Dendritic cell treated with granulocyte-macrophage colony-stimulating factor and Interleukin-4, amounts not matched to agents 40 ng/mL and 50 ng/mL, for 4 days (primary cell): ENCODE measurements at regions not wholly inside any gene's neighbourhood (a gene's known extent, or its start where the extent isn't known, plus 50 kb on each side); places are given as distances from the start of the nearest gene placed in this dataset.
"Not testable (repeated sequence)": the region's sequence is repeated elsewhere in the genome, so short reads cannot be mapped to it uniquely, and the experiment has no call there.

ENCODE experiments used
- H3K27ac Mint-ChIP-seq: one replicate; pipeline ENCODE4 v1.8.0; 2022; ENCODE audit warnings: mild to moderate bottlenecking, mixed read lengths
- H3K27me3 Mint-ChIP-seq: one replicate; pipeline ENCODE4 v1.8.0; 2022; ENCODE audit warnings: mild to moderate bottlenecking, mixed read lengths
- H3K36me3 Mint-ChIP-seq: one replicate; pipeline ENCODE4 v1.8.0; 2022; ENCODE audit warnings: low read depth, mixed read lengths
- H3K4me1 Mint-ChIP-seq: one replicate; pipeline ENCODE4 v1.8.0; 2022; ENCODE audit warnings: low read depth, mixed read lengths
- H3K4me3 Mint-ChIP-seq: one replicate; pipeline ENCODE4 v1.8.0; 2022; ENCODE audit warnings: mild to moderate bottlenecking, moderate library complexity, mixed read lengths
- H3K9me3 Mint-ChIP-seq: one replicate; pipeline ENCODE4 v1.8.0; 2022; ENCODE audit warnings: mixed read lengths
- intact Hi-C: fragments of 100-400 bp; cut with micrococcal nuclease; formaldehyde crosslinking; loops from one replicate; pipeline ENCODE4 v1.15.0; 2022

- intact Hi-C loops = no loop called here
- Mint-ChIP-seq H3K4me1 (no peaks in the 10 kb centered on the region), H3K27ac (no peak overlapping the region), H3K36me3 (no peaks in the 10 kb centered on the region), H3K27me3 (no peaks in the 10 kb centered on the region), H3K4me3 (no peak overlapping the region), H3K9me3 (peaks cover 26% of the 10 kb centered on the region)
These were observed 1107.1 kb upstream of the EPHA6 start for GRCh38 chr3:95707268-95707667.

GRCh38 chr3:95710684-95711083 lies 1103.7 kb upstream of the EPHA6 start:
- Mint-ChIP-seq H3K27ac (no peak overlapping the region), H3K4me1 (no peaks in the 10 kb centered on the region), H3K9me3 (peaks cover 10% of the 10 kb centered on the region), H3K36me3 (no peaks in the 10 kb centered on the region), H3K4me3 (no peak overlapping the region), H3K27me3 (no peaks in the 10 kb centered on the region)
- intact Hi-C loops = no loop called here

DNA sequence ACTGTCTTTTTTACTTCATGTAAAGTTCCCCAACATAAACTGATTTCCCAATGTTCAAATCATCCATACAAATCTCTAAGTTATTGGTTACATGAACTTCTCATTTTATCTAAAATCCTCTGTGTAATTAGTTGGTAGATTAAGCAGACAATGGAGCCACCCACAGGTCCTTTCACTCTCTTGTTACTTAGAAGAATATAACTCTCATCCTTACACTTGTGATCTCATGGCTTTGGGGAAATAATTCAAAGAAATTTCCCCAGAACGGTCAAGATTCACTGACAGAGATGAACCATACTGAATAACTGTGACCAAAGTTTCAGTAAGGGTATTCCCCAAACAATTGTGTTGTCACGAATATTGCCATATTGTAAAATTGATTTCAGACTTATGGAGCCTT lies 1102.6 kb upstream of the EPHA6 start:
- H3K4me1 Mint-ChIP-seq = no peaks in the 10 kb centered on the region
- H3K36me3 Mint-ChIP-seq = no peaks in the 10 kb centered on the region
- peaks cover 10% of the 10 kb centered on the region for H3K9me3 Mint-ChIP-seq
- H3K27me3 Mint-ChIP-seq = no peaks in the 10 kb centered on the region
- no peak overlapping the region for H3K4me3 Mint-ChIP-seq
- no peak overlapping the region for H3K27ac Mint-ChIP-seq
- intact Hi-C loops = no loop called here

GRCh38 chr3:95715128-95715527 lies 1099.3 kb upstream of the EPHA6 start:
- Mint-ChIP-seq H3K4me3 (no peak overlapping the region), H3K4me1 (no peaks in the 10 kb centered on the region)

GRCh38 chr3:95717048-95717447 lies 1097.3 kb upstream of the EPHA6 start:
- H3K9me3 Mint-ChIP-seq = no peaks in the 10 kb centered on the region
- intact Hi-C loops = no loop called here
- H3K4me3 Mint-ChIP-seq = no peak overlapping the region
- no peaks in the 10 kb centered on the region for H3K27me3 Mint-ChIP-seq
- H3K4me1 Mint-ChIP-seq = no peaks in the 10 kb centered on the region
- no peaks in the 10 kb centered on the region for H3K36me3 Mint-ChIP-seq
- H3K27ac Mint-ChIP-seq = no peak overlapping the region

More at GRCh38 chr3:95715128-95715527, 1099.3 kb upstream of the EPHA6 start:
- H3K27ac Mint-ChIP-seq = no peak overlapping the region
- intact Hi-C loops = no loop called here
- H3K36me3 Mint-ChIP-seq = no peaks in the 10 kb centered on the region
- no peaks in the 10 kb centered on the region for H3K9me3 Mint-ChIP-seq
- no peaks in the 10 kb centered on the region for H3K27me3 Mint-ChIP-seq

DNA sequence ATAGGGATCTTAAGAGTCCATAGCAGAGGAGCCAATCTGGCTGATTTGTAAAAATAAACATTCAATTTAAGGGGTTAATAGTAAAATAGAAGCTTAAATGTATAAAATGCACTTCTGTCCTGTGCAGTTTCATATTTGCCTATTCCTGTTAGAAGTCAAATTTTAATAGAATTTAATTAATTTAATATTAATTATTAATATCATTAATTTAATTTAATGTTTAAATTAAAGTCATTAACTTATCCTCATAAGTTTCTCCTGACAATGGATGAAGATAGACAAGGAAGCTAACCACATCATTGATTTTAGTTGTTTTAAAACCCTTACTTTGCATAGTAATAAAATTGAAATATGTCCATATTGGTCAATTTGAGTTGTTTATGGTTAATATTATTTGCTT lies 1096.2 kb upstream of the EPHA6 start:
- intact Hi-C loops = no loop called here
- Mint-ChIP-seq H3K4me1 (no peaks in the 10 kb centered on the region), H3K9me3 (no peaks in the 10 kb centered on the region), H3K27me3 (no peaks in the 10 kb centered on the region), H3K36me3 (no peaks in the 10 kb centered on the region), H3K27ac (no peak overlapping the region), H3K4me3 (no peak overlapping the region)

DNA sequence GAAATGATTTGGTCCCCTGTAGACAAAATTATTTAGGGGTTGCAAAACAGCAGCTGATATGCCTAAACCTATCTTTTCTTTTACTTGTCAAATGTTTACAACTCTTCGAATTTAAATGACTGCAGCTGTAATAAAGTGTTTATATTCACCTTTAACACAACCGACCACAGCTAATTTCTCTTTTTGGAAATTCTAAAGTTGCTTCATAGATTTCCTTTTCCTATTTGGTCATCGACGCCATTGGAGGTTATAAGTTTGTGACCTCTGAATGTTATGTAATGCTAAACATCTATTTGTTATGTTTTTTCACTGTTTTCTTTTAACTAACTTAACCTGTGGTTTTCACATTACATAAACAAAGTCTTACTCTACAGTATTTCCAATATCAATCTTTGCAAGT lies 1094.9 kb upstream of the EPHA6 start:
- Mint-ChIP-seq H3K4me3 (no peak overlapping the region), H3K27me3 (no peaks in the 10 kb centered on the region), H3K9me3 (no peaks in the 10 kb centered on the region), H3K27ac (no peak overlapping the region), H3K36me3 (no peaks in the 10 kb centered on the region), H3K4me1 (no peaks in the 10 kb centered on the region)
- intact Hi-C loops = no loop called here

DNA sequence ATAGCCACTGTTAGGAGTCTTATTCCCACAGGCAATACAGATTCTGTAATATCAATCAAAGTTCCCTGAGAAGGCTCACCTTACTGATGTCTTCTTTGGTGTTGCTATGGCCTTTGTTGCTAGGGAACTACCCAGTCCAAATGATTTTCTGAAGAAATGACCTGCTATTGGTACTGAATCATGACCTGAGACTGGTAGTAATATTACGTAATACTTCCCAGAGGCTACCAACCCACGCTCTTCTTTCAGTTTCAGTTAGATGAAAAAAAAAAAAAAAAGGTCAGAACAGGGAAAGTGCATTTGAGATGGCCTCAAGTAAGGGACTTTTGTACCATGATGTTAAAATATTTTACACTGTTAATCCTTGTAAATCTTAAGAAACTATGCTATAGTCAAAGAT lies 1092.5 kb upstream of the EPHA6 start:
- Mint-ChIP-seq H3K9me3 (no peaks in the 10 kb centered on the region), H3K36me3 (no peaks in the 10 kb centered on the region), H3K4me1 (no peaks in the 10 kb centered on the region), H3K27ac (no peak overlapping the region), H3K4me3 (no peak overlapping the region), H3K27me3 (no peaks in the 10 kb centered on the region)
- intact Hi-C loops = no loop called here

- H3K4me1 Mint-ChIP-seq = no peaks in the 10 kb centered on the region
- H3K27ac Mint-ChIP-seq = no peak overlapping the region
- H3K36me3 Mint-ChIP-seq = no peaks in the 10 kb centered on the region
- intact Hi-C loops = no loop called here
- H3K27me3 Mint-ChIP-seq = no peaks in the 10 kb centered on the region
- H3K4me3 Mint-ChIP-seq = no peak overlapping the region
- peaks cover 7% of the 10 kb centered on the region for H3K9me3 Mint-ChIP-seq
These were observed 1088.6 kb upstream of the EPHA6 start for GRCh38 chr3:95725770-95726169.

DNA sequence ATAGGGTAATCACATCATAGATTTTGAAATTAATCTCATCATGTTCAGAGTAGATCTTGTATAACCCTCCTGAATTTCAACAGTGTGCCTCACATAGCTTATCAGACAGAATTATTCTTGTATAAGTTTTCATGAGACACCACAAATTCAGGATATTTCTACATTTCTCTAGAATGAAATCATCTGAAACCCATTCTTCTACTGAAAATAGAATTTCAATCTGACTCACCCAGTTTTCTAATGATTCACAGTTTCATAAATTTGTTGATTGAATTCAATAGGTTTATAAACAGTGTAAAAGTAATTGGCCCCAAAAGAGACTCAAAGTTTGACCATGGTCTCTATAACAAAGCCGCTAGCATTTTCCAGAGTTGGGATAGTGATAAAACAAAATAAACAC lies 1082.6 kb upstream of the EPHA6 start:
- Mint-ChIP-seq H3K27me3 (no peaks in the 10 kb centered on the region), H3K4me1 (no peaks in the 10 kb centered on the region), H3K36me3 (no peaks in the 10 kb centered on the region), H3K4me3 (no peak overlapping the region), H3K9me3 (peaks cover 7% of the 10 kb centered on the region), H3K27ac (no peak overlapping the region)
- intact Hi-C loops = no loop called here

GRCh38 chr3:95733336-95733735 lies 1081.1 kb upstream of the EPHA6 start:
- no peak overlapping the region for H3K4me3 Mint-ChIP-seq
- H3K9me3 Mint-ChIP-seq = peaks cover 7% of the 10 kb centered on the region
- no peaks in the 10 kb centered on the region for H3K4me1 Mint-ChIP-seq
- H3K27me3 Mint-ChIP-seq = no peaks in the 10 kb centered on the region
- intact Hi-C loops = no loop called here
- no peak overlapping the region for H3K27ac Mint-ChIP-seq
- H3K36me3 Mint-ChIP-seq = no peaks in the 10 kb centered on the region

DNA sequence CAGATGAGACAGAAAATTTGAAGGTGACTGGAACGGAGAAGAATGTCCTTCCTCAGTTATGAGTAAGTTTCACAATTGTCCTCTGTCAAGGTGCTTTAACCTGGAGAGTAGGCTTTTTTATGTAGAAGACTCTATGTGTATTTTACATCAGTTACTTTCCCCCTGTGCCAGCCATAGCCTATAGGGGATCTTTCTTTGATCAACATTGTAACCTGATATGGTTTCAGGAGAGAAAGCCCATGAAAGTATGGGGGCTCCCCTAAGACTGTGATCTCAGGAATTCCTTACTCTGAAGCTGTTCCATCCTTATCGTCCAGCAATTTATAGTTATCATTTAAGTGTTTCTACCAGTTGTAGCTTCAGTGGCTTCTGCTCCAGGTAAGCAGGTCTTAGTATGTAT lies 1076.3 kb upstream of the EPHA6 start:
- Mint-ChIP-seq H3K36me3 (no peaks in the 10 kb centered on the region), H3K9me3 (peaks cover 27% of the 10 kb centered on the region), H3K27me3 (no peaks in the 10 kb centered on the region), H3K27ac (no peak overlapping the region), H3K4me1 (no peaks in the 10 kb centered on the region), H3K4me3 (no peak overlapping the region)
- intact Hi-C loops = no loop called here

GRCh38 chr3:95744896-95745295 lies 1069.5 kb upstream of the EPHA6 start:
- H3K27ac Mint-ChIP-seq, H3K27me3 Mint-ChIP-seq, H3K4me3 Mint-ChIP-seq, H3K4me1 Mint-ChIP-seq, H3K36me3 Mint-ChIP-seq, intact Hi-C loops: not testable (repeated sequence)
- H3K9me3 Mint-ChIP-seq = peaks cover 36% of the 10 kb centered on the region

- Mint-ChIP-seq H3K27ac (no peak overlapping the region), H3K4me3 (no peak overlapping the region), H3K27me3 (no peaks in the 10 kb centered on the region), H3K9me3 (no peaks in the 10 kb centered on the region), H3K36me3 (no peaks in the 10 kb centered on the region), H3K4me1 (no peaks in the 10 kb centered on the region)
- intact Hi-C loops = no loop called here
These were observed 1064.3 kb upstream of the EPHA6 start for GRCh38 chr3:95750097-95750496.

DNA sequence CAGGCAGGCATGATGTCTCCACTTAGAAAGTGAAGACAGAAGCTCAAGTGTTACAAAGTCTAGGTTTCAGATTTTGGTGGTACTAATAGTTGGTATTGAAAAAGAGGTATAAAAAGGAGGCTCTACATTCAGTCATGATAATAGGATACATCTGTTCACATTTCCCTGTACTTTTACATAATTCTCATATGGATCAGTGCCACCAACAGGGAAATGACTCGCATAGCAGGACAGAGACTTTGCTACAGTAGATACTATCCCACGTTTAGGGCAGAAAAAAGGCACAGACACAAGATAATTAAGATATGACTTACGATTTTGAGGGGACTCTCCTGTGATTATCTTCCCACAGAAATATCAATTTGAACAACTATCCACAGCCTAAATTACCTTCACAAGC lies 1062.9 kb upstream of the EPHA6 start:
- intact Hi-C loops = no loop called here
- H3K27me3 Mint-ChIP-seq = no peaks in the 10 kb centered on the region
- H3K4me1 Mint-ChIP-seq = no peaks in the 10 kb centered on the region
- no peak overlapping the region for H3K27ac Mint-ChIP-seq
- H3K9me3 Mint-ChIP-seq = no peaks in the 10 kb centered on the region
- no peak overlapping the region for H3K4me3 Mint-ChIP-seq
- H3K36me3 Mint-ChIP-seq = no peaks in the 10 kb centered on the region

GRCh38 chr3:95752199-95752598 lies 1062.2 kb upstream of the EPHA6 start:
- H3K9me3 Mint-ChIP-seq = no peaks in the 10 kb centered on the region
- H3K4me3 Mint-ChIP-seq = no peak overlapping the region
- intact Hi-C loops = no loop called here
- no peaks in the 10 kb centered on the region for H3K4me1 Mint-ChIP-seq
- no peak overlapping the region for H3K27ac Mint-ChIP-seq
- no peaks in the 10 kb centered on the region for H3K27me3 Mint-ChIP-seq
- no peaks in the 10 kb centered on the region for H3K36me3 Mint-ChIP-seq
